ENCODE measurements at regions not wholly inside any gene's neighbourhood (a gene's known extent, or its start where the extent isn't known, plus 50 kb on each side); places are given as distances from the start of the nearest gene placed in this dataset.

DNA sequence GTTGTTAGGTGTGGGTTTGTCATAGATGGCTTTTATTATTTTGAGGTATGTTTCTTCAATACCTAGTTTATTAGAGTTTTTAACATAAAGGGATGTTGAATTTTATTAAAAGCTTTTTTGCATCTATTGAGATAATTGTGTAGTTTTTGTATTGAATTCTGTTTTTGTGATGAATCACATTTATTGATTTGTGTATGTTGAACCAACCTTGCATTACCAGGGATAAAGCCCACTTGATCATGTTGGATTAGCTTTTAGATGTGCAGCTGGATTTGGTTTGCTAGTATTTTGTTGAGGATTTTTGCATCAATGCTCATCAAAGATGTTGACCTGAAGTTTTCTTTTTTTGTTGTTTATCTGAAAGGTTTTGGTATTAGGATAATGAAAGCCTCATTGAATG, 328.2 kb downstream of the ADCYAP1 start:
- TF ChIP-seq GATA2 (IDR thresholded peaks at IDR 0.05; ENCODE audit: low read depth, low read length) = no peak
- no peak for TF ChIP-seq GATA3 (IDR thresholded peaks at IDR 0.05; ENCODE audit: low read depth, low read length)
